Common myeloid progenitor, CD34-positive (primary cell): ENCODE measurements at regions not wholly inside any gene's neighbourhood (a gene's known extent, or its start where the extent isn't known, plus 50 kb on each side); places are given as distances from the start of the nearest gene placed in this dataset.

Experiments
- CTCF ChIA-PET: fragments of 350-600 bp; sonication (Branson Sonifier 250); formaldehyde crosslinking; loops from one replicate; lab custom pipeline; 2021; ENCODE audit warnings: antibody characterized with exemption; lab: Charles Lee
- POLR2A ChIA-PET: fragments of 350-600 bp; sonication (Branson Sonifier 250); formaldehyde crosslinking; loops from one replicate; lab custom pipeline; 2021; ENCODE audit warnings: antibody characterized with exemption; lab: Charles Lee
- DNase-seq, 3 donors: peaks; one replicate each; pipeline versions ENCODE4 v3.0.0 to v3.0.0-alpha.2; 2013
- H3K27ac ChIP-seq, 2 experiments: 1 replicate in 1 of 2; 2 replicates in 1 of 2; pipeline ENCODE4 v1.7.0; 2013; ENCODE audit warnings: inconsistent platforms in 2 of 2, low read length in 2 of 2, mild to moderate bottlenecking in 2 of 2, low read depth in 1 of 2, moderate library complexity in 1 of 2; ENCODE audit not compliant: severe bottlenecking in 2 of 2, insufficient read depth in 1 of 2, poor library complexity in 1 of 2
- H3K27me3 ChIP-seq, 5 experiments: replicated peaks in 2 of 5; 1 replicate in 3 of 5; 2 replicates in 2 of 5; pipeline versions ENCODE4 v1.6.1 to v1.7.0; 2013; ENCODE audit warnings: low read length in 4 of 5, mild to moderate bottlenecking in 2 of 5, moderate library complexity in 2 of 5, inconsistent platforms in 1 of 5; ENCODE audit not compliant: insufficient read depth in 5 of 5, control insufficient read depth in 4 of 5
- H3K36me3 ChIP-seq, 4 experiments: 1 replicate in 2 of 4; 2 replicates in 2 of 4; pipeline versions ENCODE4 v1.6.1 to v1.7.0; 2013; ENCODE audit warnings: low read length in 3 of 4, control low read depth in 1 of 4, mild to moderate bottlenecking in 1 of 4; ENCODE audit not compliant: control insufficient read depth in 4 of 4, insufficient read depth in 4 of 4
- H3K4me1 ChIP-seq, 4 experiments: 1 replicate in 3 of 4; 2 replicates in 1 of 4; pipeline versions ENCODE4 v1.6.1 to v1.7.1; 2013; ENCODE audit warnings: low read length in 3 of 4, mild to moderate bottlenecking in 3 of 4, control low read depth in 1 of 4, inconsistent platforms in 1 of 4, moderate library complexity in 1 of 4; ENCODE audit not compliant: control insufficient read depth in 4 of 4, insufficient read depth in 4 of 4; ENCODE audit errors: control extremely low read depth in 1 of 4
- H3K4me3 ChIP-seq, 7 experiments: 1 replicate in 4 of 7; 2 replicates in 3 of 7; pipeline versions ENCODE4 v1.5.1 to v1.7.0; 2013; ENCODE audit warnings: mild to moderate bottlenecking in 7 of 7, low read length in 6 of 7, moderate library complexity in 6 of 7, inconsistent platforms in 2 of 7, low read depth in 2 of 7, control low read depth in 1 of 7; ENCODE audit not compliant: insufficient read depth in 4 of 7, control insufficient read depth in 1 of 7; ENCODE audit errors: extremely low read depth in 1 of 7
- H3K9me3 ChIP-seq, 5 experiments: 1 replicate in 4 of 5; 2 replicates in 1 of 5; pipeline versions ENCODE4 v1.6.1 to v1.7.1; 2013; ENCODE audit warnings: low read length in 4 of 5, mild to moderate bottlenecking in 2 of 5, inconsistent platforms in 1 of 5, low read depth in 1 of 5, moderate library complexity in 1 of 5; ENCODE audit not compliant: control insufficient read depth in 4 of 5, insufficient read depth in 2 of 5; ENCODE audit errors: control extremely low read depth in 1 of 5
- WGBS: methylation state at CpG from one replicate; pipeline ENCODE4 v1.1.5; 2013; ENCODE audit not compliant: insufficient coverage; 5-methylcytosine and 5-hydroxymethylcytosine counted together

DNA sequence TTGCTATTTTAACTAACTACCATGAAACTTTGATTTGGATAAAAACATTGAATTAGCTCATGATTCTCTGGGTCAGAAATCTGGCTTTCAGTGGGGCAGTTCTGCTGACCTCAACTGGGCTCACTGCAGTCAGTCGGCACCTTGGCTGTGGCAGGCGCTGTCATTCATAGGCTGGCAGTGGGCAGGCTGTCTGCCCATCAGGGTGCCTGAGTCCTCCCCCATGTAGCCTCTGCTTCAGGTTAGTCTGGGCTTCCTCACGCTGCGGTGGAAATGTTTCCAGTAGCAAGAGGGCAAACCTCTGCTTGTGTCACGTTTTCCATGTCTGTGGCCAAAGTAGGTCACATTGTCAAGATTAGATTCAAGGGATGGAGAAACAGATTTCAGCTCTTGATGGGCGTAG lies 251.0 kb upstream of the TCF21 start:
- whole genome bisulfite sequencing, result 88% methylated on average over 6 of the region's 6 CpGs
- H3K9me3 ChIP-seq, result peaks cover 0 to 5% (median 0%) of the 10 kb centered on the region in 5 experiments
- H3K4me3 ChIP-seq, result no peak overlapping the region
- H3K27ac ChIP-seq, result no peak overlapping the region
- peaks cover 0 to 5% (median 2%) of the 10 kb centered on the region in 5 experiments for H3K27me3 ChIP-seq
- H3K36me3 ChIP-seq, result no peaks in the 10 kb centered on the region
- CTCF ChIA-PET, result interaction anchor here (0.8 kb wide), 1 partner anchor 59 kb away, joined by 3 read pairs; no protein-coding TSS in a partner anchor
- no peaks in the 10 kb centered on the region for H3K4me1 ChIP-seq
- POLR2A ChIA-PET, result no interaction called here
- DNase-seq, result no peak

DNA sequence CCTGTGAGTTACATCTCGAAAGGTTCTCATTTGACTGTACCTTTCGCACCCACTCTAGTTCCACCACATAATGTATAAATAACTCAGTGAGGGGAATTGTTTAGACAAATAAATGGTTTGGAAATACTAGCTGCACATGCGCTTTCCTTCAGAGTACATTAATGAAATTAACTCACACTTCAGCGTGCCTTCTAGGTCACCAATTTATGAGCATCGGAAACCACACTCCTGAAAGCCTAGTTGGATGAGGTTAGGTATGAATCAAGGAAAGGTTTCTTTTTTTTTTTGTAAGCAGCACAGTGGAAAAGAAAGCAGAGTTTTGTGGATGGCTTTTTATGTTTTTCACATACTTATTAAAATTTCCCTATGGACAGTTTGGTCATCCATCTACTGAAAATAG lies 247.8 kb upstream of the TCF21 start:
- Histone ChIP-seq H3K9me3 (peaks cover 0 to 5% (median 0%) of the 10 kb centered on the region in 5 experiments), H3K27ac (no peak overlapping the region), H3K27me3 (peaks cover 0 to 4% (median 3%) of the 10 kb centered on the region in 5 experiments), H3K4me3 (no peak overlapping the region), H3K4me1 (no peaks in the 10 kb centered on the region), H3K36me3 (no peaks in the 10 kb centered on the region)
- POLR2A ChIA-PET, result no interaction called here
- no peak for DNase-seq
- no CpG with 5 or more reads among the region's 5 CpGs for WGBS
- CTCF ChIA-PET, result no interaction called here

DNA sequence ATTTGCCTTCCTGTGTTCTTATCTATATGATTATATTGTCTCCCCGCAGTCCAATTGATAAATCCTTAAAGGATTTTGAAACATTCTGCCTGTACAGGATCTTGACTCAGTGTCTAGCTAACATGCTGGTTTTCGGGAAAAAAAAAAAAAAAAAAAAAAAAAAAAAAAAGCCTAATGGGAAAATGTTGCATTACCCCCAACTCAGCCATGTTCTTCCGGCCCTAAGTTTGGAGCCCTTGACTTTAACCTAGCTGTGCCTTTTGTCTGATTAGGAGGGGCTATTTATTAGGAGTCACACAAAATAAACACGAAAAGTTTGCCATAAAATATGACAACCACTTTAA lies 244.4 kb upstream of the TCF21 start:
- Histone ChIP-seq H3K9me3 (no peaks in the 10 kb centered on the region), H3K27me3 (peaks cover 0 to 7% (median 4%) of the 10 kb centered on the region in 5 experiments), H3K36me3 (no peaks in the 10 kb centered on the region), H3K27ac (no peak overlapping the region), H3K4me3 (no peak overlapping the region), H3K4me1 (no peaks in the 10 kb centered on the region)
- no CpG with 5 or more reads among the region's 4 CpGs for WGBS
- no peak for DNase-seq
- CTCF ChIA-PET, result no interaction called here
- POLR2A ChIA-PET, result no interaction called here

DNA sequence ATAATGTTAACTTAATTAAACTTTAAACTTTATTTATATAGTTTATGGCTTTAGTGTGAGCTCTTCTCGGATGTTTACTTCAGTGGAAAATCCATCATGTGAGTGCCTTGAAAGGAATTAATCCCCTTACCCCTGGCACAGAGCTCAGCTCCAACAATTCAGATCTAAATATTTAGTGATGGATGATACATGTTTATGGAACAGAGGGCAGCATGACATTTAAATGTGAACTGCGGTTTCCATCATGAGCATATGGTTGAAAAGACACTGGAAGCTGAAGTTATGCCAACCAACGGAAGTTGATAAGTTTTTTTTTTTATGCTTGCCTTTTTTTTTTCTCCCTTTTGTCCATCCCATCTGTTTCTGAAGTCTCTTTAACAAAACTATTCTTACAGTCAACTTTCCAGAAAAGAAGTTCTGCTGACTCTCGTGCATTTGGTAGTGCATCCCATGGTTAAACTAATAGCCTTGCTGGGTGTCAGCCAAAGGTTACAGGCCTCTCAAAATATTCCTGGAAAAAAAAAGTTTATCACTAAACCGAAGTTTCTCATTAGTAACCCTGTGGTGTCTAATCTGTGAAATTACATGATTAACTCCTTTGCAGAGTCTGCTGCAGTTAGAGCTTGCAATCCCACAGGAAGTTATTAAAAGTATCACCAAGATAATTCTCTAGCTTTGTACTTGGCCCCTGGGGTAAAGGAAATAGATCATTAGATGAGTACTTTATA lies 243.9 kb upstream of the TCF21 start:
- 72% methylated on average over 3 of the region's 5 CpGs for WGBS
- CTCF ChIA-PET, result no interaction called here

DNA sequence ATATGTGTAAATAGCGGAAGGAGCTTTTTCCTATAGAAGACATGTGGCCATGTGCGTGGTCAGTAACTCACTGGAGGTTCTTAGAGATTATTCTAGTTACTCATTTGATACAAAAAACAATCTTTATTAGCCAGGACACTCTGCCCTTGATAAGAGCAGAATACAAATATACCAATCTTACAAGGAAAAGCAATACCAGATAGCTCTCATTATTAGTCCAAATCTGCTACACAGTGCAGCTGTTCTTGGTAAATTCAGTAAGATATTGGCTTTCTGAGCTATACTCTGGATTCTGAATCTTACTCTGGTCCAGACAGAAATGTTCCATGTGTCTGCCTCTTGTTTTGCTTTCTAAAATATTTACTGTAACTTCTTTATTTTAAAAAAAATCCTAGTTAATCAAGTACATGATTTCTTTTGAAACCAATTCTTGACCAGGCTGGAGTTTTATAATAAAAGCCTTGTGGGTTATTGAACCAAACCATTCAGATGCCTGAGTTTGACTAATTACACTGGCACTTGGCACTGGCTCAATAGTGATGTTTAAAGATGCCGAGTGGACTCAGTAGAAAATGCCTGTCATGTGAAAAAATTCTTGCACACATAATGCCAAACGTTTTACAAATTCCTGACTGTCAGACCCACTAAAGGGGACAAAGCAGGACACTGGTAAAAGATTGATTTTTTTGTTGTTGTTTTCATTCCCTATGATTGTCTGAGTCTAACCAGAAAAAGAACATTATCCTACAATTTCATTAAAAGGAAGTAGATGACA lies 242.8 kb upstream of the TCF21 start:
- 100% methylated on average over 1 of the region's 4 CpGs for WGBS

More for the DNA sequence above, 243.9 kb upstream of the TCF21 start:
- no peaks in the 10 kb centered on the region for H3K36me3 ChIP-seq
- DNase-seq, result no peak
- no peaks in the 10 kb centered on the region for H3K4me1 ChIP-seq
- no peak overlapping the region for H3K4me3 ChIP-seq
- H3K27me3 ChIP-seq, result peaks cover 0 to 7% (median 4%) of the 10 kb centered on the region in 5 experiments
- H3K9me3 ChIP-seq, result no peaks in the 10 kb centered on the region
- no peak overlapping the region for H3K27ac ChIP-seq
- POLR2A ChIA-PET, result no interaction called here

DNA sequence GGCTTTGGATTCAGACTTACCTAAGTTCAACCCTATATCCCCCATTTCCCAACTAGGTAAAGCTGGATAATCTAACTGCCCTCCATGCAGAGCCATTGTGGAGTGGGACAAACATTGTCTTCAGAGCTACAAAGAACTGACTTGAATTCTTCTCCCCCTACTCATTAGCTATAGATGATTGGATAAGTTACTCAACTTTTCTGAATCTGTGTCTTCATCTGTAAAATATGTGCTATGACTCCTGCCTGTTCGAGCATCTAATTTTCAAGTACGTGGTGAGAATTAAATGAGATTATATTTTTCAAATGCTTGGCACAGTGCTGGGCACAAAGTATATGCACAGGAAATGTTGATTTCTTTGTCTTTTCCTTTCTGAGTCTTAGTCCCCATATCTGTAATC lies 240.3 kb upstream of the TCF21 start:
- no peaks in the 10 kb centered on the region for H3K36me3 ChIP-seq
- no peaks in the 10 kb centered on the region for H3K4me1 ChIP-seq
- ChIA-PET CTCF (no interaction called here), POLR2A (no interaction called here)
- H3K27ac ChIP-seq, result no peak overlapping the region
- peaks cover 0 to 7% (median 0%) of the 10 kb centered on the region in 5 experiments for H3K27me3 ChIP-seq
- DNase-seq, result no peak
- 100% methylated on average over 2 of the region's 2 CpGs for WGBS
- H3K4me3 ChIP-seq, result no peak overlapping the region
- no peaks in the 10 kb centered on the region for H3K9me3 ChIP-seq

More for the DNA sequence above, 242.8 kb upstream of the TCF21 start:
- POLR2A ChIA-PET, result no interaction called here
- H3K4me3 ChIP-seq, result no peak overlapping the region
- no peaks in the 10 kb centered on the region for H3K36me3 ChIP-seq
- CTCF ChIA-PET, result interaction anchor here (0.5 kb wide), 1 partner anchor 13 kb away, joined by 4 read pairs; no protein-coding TSS in a partner anchor
- no peaks in the 10 kb centered on the region for H3K4me1 ChIP-seq
- peaks cover 0 to 7% (median 4%) of the 10 kb centered on the region in 5 experiments for H3K27me3 ChIP-seq
- no peak for DNase-seq
- no peaks in the 10 kb centered on the region for H3K9me3 ChIP-seq
- no peak overlapping the region for H3K27ac ChIP-seq

DNA sequence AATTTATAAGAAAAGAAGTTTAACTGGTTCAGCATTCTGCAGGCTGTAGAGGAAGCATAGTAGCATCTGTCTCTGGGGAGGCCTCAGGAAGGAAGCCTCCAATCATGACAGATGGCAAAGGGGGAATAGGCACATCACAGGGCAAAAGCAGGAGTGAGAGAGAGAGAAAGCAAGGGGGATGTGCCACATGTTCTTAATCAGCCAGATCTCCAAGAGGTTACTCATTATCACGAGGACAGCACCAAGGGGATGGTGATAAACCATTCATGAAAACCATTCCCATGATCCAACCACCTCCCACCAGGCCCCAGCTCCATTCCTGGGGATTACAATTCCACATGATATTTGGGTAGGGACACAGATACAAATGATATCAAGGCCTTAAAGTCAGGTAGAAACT lies 217.5 kb upstream of the TCF21 start:
- Histone ChIP-seq H3K4me3 (no peak overlapping the region), H3K4me1 (no peaks in the 10 kb centered on the region), H3K27ac (no peak overlapping the region), H3K9me3 (no peaks in the 10 kb centered on the region), H3K27me3 (peaks cover 0 to 12% (median 5%) of the 10 kb centered on the region in 5 experiments), H3K36me3 (no peaks in the 10 kb centered on the region)
- no peak for DNase-seq
- no CpG with 5 or more reads among the region's 1 CpG for WGBS
- CTCF ChIA-PET, result no interaction called here
- POLR2A ChIA-PET, result no interaction called here
